ENCODE measurements at regions not wholly inside any gene's neighbourhood (a gene's known extent, or its start where the extent isn't known, plus 50 kb on each side); places are given as distances from the start of the nearest gene placed in this dataset.
A peak's percentile ranks its signal among the peaks of the same experiment; 100 is the strongest.

GRCh38 chr2:48072583-48072982, 166.3 kb upstream of the FBXO11 start:
- Histone ChIP-seq H3K36me3 (no peaks in the 10 kb centered on the region), H3K4me1 (no peaks in the 10 kb centered on the region), H3K9me3 (no peaks in the 10 kb centered on the region), H3K4me3 (no peak overlapping the region), H3K27ac (no peak overlapping the region), H3K27me3 (ENCODE audit: low read depth) (no peaks in the 10 kb centered on the region)
- DNase-seq: no peak
- intact Hi-C loops (cut with DNase I): no loop called here
- no peak for TF ChIP-seq CTCF (IDR thresholded peaks at IDR 0.05)
- ATAC-seq: no peak

- Histone ChIP-seq H3K9me3 (no peaks in the 10 kb centered on the region), H3K27me3 (ENCODE audit: low read depth) (no peaks in the 10 kb centered on the region), H3K4me3 (no peak overlapping the region), H3K4me1 (no peaks in the 10 kb centered on the region), H3K36me3 (no peaks in the 10 kb centered on the region), H3K27ac (no peak overlapping the region)
- intact Hi-C loops (cut with DNase I): no loop called here
- TF ChIP-seq CTCF (IDR thresholded peaks at IDR 0.05): no peak
- ATAC-seq: no peak
- no peak for DNase-seq
Observed at GRCh38 chr2:48075631-48076030, 169.3 kb upstream of the FBXO11 start.

- intact Hi-C loops (cut with DNase I): no loop called here
- ATAC-seq (peak in 1 of 2 donors; percentile 34), DNase-seq (no peak)
- Histone ChIP-seq H3K36me3 (no peaks in the 10 kb centered on the region), H3K4me3 (no peak overlapping the region), H3K9me3 (no peaks in the 10 kb centered on the region), H3K27me3 (ENCODE audit: low read depth) (no peaks in the 10 kb centered on the region), H3K4me1 (no peaks in the 10 kb centered on the region), H3K27ac (no peak overlapping the region)
- no peak for TF ChIP-seq CTCF (IDR thresholded peaks at IDR 0.05)
Observed at GRCh38 chr2:48080534-48081316, 174.4 kb upstream of the FBXO11 start.

GRCh38 chr2:48081317-48081628, 175.0 kb upstream of the FBXO11 start:
- H3K9me3 ChIP-seq: no peaks in the 10 kb centered on the region
- H3K27ac ChIP-seq: no peak overlapping the region
- no peaks in the 10 kb centered on the region for H3K27me3 ChIP-seq (ENCODE audit: low read depth)
- DNase-seq (no peak), ATAC-seq (no peak)
- no peak overlapping the region for H3K4me3 ChIP-seq
- no peaks in the 10 kb centered on the region for H3K36me3 ChIP-seq
- intact Hi-C loops (cut with DNase I): no loop called here
- TF ChIP-seq CTCF (IDR thresholded peaks at IDR 0.05): no peak
- H3K4me1 ChIP-seq: no peaks in the 10 kb centered on the region

GRCh38 chr2:48085888-48086287, 179.6 kb upstream of the FBXO11 start:
- Histone ChIP-seq H3K4me3 (no peak overlapping the region), H3K36me3 (no peaks in the 10 kb centered on the region), H3K27me3 (ENCODE audit: low read depth) (no peaks in the 10 kb centered on the region), H3K4me1 (no peaks in the 10 kb centered on the region), H3K27ac (no peak overlapping the region), H3K9me3 (no peaks in the 10 kb centered on the region)
- ATAC-seq (no peak), DNase-seq (no peak)
- intact Hi-C loops (cut with DNase I): no loop called here
- TF ChIP-seq CTCF (IDR thresholded peaks at IDR 0.05): no peak
